HG03097 (cell line): ENCODE measurements at regions not wholly inside any gene's neighbourhood (a gene's known extent, or its start where the extent isn't known, plus 50 kb on each side); places are given as distances from the start of the nearest gene placed in this dataset.

Experiments
- ATAC-seq: cut with Tn5 transposase; IDR thresholded peaks from one replicate; pipeline ENCODE4 v1.9.1; 2021; ENCODE audit not compliant: unreplicated experiment, low FRiP score

DNA sequence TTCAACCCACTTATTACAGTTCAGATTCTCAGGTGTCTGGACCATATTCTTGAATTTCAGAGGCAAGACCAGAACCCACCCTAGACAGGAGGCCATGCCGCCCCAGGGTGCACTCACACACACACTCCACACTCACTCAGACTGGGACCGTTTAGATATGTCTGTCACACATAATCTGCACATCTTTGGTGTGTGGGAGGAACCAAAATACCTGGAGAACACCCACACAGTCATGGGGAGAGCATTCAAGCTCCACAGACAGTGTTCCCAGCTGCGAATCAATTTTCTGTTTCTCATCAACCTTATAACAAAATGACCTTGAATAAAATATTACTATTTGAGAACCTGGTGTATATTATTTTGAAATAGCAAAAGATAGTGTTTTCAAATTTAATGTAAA lies 2353.0 kb downstream of the PCDH9 start:
- no peak for ATAC-seq

DNA sequence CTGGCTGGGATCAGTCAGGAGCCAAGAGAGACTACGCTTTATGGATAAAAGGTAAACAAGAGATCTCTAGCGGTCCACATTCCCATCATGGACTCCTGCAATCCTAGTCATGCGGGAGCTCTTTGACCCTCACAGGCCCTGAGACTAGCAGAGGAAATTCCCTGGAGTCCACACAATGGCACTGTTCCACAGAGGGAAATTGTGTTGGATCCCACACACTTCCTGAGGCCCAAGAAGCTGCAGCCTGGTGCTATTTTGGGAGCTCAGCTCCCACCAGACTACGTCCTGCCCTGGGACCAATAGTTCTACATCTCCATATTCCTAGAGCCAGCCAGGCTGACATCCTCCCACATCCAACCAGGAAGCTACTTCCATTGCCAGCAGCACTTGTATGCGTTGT lies 2358.4 kb downstream of the PCDH9 start:
- ATAC-seq = no peak

GRCh38 chr13:64869539-64869938 lies 2360.6 kb downstream of the PCDH9 start:
- no peak for ATAC-seq

- ATAC-seq = no peak
Measured at GRCh38 chr13:64867856-64868255, 2362.3 kb downstream of the PCDH9 start.

DNA sequence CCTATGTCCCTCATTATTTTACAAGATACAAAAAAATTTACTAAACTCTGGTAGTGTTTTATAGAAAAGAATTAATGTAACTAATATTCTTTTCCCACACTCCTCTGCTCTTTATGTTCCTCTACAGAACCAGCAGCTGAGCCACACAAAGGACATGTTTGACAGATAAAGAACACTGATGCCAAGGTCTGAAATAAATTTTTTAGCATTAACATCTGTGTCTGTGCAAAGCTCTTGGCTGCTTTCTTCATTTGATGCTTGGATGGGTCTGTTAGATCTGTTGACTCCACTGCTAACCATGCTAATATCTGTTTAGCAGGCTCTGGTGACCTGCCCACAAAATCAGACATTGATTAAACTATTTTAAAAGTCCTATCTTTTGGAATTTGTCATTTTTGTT lies 2363.8 kb downstream of the PCDH9 start:
- ATAC-seq = no peak

- ATAC-seq = no peak
Measured at GRCh38 chr13:64855506-64855905, 2374.6 kb downstream of the PCDH9 start.

- ATAC-seq = no peak
Measured at GRCh38 chr13:64850017-64850416, 2380.1 kb downstream of the PCDH9 start.

DNA sequence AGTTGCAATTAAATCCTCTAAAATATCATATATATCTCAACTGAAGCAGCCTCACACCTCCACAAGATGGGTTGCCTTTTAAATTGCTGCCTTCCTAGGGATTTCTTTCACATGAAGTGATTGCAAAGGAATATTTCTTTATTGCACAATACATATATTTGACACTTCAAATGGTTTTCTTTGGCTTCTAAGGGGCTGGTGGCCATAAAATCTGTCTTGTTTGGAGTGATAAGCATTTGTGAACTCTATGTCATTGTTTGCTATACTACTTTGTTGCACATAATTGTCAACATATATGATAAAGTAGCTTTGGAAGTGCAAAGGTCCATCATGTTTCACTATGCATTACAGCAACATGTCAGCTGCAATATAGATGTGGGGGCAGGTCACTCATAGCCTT lies 2380.9 kb downstream of the PCDH9 start:
- ATAC-seq = no peak

DNA sequence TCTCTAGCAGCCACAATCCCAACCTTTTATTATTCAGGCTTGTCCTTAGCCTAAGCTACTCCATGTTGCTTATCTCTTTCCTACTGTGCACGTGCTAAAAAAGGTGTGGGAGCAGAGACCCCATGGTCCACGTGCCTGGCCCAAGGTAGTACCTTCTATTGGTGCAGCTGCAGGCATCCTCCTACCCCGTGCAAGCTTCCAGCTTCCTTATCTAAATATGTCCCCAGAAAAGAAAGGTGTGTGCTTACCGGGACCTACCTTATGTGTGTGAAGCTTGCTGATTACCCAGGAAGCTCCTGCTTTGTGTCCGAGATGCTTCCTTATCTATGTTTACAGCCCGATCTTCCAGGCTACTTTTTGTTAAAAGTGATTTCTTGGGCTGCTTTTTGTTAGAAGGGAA lies 2382.4 kb downstream of the PCDH9 start:
- ATAC-seq = no peak

DNA sequence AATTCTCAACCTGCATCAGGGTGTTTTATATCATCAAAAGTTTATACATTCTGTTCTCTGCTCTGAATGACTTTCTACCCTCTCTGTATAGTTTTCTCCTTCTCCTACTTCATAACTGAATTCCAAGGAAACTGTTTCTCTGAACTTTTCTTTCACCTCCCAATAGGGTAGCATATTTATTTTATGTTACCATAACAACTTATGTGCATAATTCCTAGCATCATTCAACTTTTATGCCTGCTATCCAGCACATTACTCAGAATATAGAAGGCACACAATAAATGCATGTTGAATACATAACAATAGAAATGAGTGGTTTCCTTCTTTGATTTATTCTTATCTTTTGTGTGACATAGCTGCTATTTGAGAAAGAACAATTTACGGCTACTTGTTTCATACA lies 2385.0 kb downstream of the PCDH9 start:
- no peak for ATAC-seq

GRCh38 chr13:64819081-64819480 lies 2411.1 kb downstream of the PCDH9 start:
- ATAC-seq = no peak

GRCh38 chr13:64817691-64818090 lies 2412.4 kb downstream of the PCDH9 start:
- ATAC-seq = no peak

DNA sequence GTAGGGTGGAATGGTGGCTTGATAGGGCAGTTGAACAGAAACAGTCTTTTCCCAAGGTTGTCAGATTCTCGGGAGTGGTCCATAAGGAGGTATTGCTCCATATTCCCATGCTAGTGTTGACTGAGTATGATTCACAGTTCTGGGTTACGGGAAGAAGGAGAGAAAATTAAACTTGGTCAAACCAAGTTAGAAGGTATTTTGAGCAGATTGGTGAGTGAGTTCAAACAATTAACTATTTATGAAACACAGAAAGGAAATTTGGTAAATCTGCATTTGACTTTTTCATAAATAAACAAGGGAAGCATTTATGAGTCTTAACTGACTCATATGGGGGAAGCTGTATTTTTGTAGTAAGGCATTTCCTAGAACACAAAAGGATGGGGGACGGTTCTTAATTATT lies 2419.4 kb downstream of the PCDH9 start:
- ATAC-seq = no peak

- no peak for ATAC-seq
Measured at GRCh38 chr13:64808704-64809103, 2421.4 kb downstream of the PCDH9 start.

GRCh38 chr13:64801768-64802167 lies 2428.4 kb downstream of the PCDH9 start:
- ATAC-seq = no peak

- no peak for ATAC-seq
Measured at GRCh38 chr13:64798422-64798821, 2431.7 kb downstream of the PCDH9 start.

- ATAC-seq = no peak
Measured at GRCh38 chr13:64793592-64793991, 2436.5 kb downstream of the PCDH9 start.

GRCh38 chr13:64793131-64793530 lies 2437.0 kb downstream of the PCDH9 start:
- ATAC-seq = no peak

DNA sequence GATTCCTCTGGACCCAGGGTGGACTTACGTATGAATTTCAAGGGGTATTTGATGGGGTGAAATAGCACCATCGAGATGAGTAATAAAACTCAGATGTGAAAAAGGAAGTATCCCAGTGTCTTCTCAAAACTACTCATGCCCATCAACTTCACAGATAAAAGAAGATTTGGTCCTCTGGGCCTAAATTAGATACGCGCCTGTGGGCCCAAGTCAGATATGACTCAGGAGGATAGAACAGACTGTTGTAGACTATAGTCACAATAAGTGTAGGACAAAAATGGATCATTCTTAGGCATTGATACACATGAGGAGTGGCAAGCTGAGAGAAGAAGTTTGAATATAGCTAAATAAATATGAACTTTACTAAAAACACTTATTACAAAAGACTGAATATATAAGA lies 2438.8 kb downstream of the PCDH9 start:
- ATAC-seq = no peak

- ATAC-seq = no peak
Measured at GRCh38 chr13:64782466-64782865, 2447.7 kb downstream of the PCDH9 start.

DNA sequence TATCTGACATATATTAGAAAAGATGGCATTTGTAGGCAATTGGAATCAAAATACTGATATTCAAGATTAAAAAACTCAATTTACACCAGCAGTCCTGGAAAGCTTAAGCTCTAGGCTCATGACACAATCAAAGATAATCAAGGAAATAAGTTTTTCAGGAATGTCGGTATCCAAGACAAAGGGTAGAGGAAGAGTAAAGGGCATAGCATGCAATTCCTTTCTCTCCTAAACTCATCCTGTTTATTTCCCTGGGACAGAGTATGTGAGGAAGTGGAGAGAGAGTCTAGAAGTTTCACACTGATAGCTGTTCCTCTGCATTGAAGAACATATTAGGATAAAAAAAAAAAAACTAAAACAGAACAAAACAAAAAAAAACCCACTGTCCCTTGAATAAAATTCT lies 2452.1 kb downstream of the PCDH9 start:
- ATAC-seq = no peak

DNA sequence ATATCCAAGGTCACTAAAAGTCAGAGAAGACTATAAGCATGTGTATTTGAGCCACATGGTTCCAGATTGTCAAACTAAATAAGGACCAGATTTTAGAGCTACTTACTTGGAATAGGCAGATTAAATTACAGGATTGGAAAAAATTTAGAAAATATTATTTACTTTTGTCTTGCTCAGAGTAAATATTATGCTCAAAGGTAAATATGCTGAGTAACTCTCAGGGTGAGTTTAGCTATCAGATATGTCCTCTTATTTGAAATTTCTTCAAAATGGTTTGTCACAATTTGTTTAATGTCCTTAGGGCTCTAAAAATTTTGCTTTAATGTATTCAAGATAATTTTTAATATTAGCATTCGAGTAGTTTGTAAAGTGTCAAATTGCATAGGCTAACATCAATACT lies 2455.2 kb downstream of the PCDH9 start:
- no peak for ATAC-seq

GRCh38 chr13:64770743-64771142 lies 2459.4 kb downstream of the PCDH9 start:
- no peak for ATAC-seq

GRCh38 chr13:64767054-64767453 lies 2463.1 kb downstream of the PCDH9 start:
- ATAC-seq = no peak
